NCI-H1092 (cell line): ENCODE measurements at regions not wholly inside any gene's neighbourhood (a gene's known extent, or its start where the extent isn't known, plus 50 kb on each side); places are given as distances from the start of the nearest gene placed in this dataset.
A peak's percentile ranks its signal among the peaks of the same experiment; 100 is the strongest.

Experiments used
- DNase-seq: peaks from one replicate; lab custom pipeline; 2025; lab: John Stamatoyannopoulos, UW

DNA sequence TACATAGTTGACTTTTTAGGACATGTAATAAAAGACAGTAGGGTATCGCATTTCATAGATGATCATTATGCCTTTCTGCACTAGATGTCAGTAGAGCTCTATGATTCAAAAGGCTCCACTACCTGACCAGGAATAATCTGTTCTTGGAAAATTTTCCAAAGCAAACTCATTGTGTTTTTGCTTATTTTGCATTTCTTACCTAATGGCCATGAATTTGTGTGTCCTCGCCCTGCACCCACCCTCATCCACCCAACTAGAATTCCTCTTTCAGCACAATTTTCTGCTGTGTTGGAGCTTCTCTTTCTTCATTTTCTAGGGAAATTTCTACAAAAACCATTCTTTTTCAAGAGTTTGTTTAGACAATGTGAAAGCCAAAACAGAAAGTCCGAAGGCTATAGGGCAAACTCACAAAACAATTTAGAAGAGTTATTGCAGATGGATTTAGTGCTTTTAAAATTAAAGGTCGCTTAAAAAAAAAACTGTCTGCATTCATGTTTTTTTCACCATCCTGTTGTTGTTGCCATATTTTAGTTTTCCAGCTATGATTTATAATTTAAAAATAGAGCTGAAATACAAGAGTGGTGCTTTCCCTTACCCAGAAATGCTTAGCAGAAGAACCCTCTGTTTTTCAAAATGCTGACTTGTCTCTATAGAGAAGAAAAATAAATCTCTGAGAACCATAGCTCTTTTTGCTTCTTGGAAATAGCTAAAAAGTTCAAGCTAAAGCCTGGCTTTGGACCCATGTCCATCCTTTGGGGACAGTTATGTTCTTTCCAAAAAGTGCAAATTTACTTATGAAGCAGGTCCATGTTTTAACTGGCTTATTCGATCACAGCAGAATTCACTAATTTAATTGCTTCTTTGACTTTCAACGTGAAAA is 183.7 kb downstream of the SPATA18 start:
- DNase-seq, result peak; percentile 55

DNA sequence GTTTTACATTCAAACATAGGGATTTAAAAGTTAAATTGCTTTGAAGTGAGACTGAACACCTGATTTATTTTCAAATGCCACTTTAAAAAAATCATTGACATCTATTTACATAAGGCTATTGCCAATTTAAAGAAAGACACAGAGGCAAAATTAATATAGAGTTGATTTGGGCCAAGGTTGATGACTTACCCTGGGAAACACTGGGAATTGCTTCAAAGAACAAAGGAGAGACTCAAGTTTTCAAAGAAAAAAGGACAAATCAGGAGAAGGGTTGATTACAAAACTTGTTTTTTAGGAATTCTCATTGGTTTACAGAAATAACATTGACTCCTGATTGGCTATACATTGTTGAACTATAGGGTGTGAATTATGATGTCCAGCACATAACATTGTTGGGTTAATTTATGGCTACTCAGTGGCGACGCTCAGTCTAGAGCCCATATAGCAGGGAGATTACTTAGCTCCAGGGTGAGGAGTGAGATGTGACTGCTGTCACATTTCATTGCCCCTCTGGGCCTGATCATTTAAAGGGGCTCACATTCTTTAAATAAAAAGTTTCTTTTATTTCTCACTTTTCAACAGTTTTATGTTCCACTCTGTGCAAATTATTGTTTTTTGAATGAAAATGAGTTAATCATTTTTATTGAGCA is 184.6 kb downstream of the SPATA18 start:
- DNase-seq, result no peak

GRCh38 chr4:52241916-52242315 is 190.8 kb downstream of the SPATA18 start:
- DNase-seq, result no peak

DNA sequence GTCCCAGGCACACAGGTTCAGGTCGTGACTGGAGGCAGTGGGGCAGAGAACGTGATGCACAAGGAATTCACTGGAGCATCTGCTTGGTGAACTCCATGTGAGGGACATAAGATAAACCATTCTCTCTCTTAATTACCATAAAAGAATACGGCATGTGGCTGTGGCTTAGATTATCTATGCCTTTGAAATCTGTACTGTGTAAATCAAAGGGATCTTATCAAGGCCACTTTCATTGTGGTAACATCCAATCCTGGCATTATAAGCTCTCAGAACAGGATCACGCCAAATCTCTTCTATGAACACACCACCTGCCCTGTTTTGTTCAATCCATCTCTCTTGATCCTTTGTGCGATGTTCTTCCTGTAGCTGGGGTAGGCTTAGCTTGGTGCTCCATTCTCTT is 192.3 kb downstream of the SPATA18 start:
- peak; percentile 31 for DNase-seq

GRCh38 chr4:52244103-52244775 is 193.1 kb downstream of the SPATA18 start:
- DNase-seq, result peak; percentile 44

GRCh38 chr4:52244848-52245247 is 193.7 kb downstream of the SPATA18 start:
- DNase-seq, result peak; percentile 85

- no peak for DNase-seq
Observed at GRCh38 chr4:52246827-52247226, 195.7 kb downstream of the SPATA18 start.

DNA sequence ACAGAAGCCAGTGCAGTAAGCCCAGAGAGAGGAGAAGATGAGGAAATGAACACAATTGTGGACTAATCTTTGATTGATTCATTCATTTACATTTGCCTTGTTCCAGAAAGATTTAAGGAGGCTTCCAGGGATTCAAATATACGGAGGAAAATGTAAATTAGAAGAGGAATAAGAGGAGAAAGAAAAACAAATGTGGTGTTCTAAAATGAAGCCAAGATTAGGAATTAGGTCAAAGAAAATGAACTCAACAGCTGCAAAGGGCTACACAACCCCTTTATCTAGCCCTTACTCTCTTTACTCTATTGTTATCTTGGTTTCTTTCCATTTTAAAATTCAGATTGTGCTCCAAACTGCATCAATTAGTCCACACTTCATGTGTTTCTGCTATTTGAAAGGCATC is 196.8 kb downstream of the SPATA18 start:
- DNase-seq, result no peak

- no peak for DNase-seq
Observed at GRCh38 chr4:52248820-52249219, 197.7 kb downstream of the SPATA18 start.

DNA sequence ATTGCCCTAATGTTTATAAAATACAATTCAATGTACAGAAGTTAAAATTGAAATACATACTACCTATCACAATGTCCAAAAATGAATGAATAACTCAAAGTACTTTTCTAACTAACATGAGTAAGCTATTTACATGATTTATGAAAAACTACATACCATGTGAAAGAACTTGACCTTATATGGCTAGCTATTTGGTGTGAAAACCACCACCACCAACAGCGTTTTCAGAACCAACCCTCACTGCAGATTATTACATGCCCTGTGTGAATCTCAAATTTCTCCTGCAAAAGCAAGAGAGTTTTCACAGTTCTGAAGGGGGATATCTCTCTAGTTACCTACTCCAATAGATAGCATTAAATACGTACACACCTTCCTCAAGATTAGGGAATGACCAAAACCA is 198.5 kb downstream of the SPATA18 start:
- no peak for DNase-seq

GRCh38 chr4:52250154-52250553 is 199.1 kb downstream of the SPATA18 start:
- peak; percentile 95 for DNase-seq

DNA sequence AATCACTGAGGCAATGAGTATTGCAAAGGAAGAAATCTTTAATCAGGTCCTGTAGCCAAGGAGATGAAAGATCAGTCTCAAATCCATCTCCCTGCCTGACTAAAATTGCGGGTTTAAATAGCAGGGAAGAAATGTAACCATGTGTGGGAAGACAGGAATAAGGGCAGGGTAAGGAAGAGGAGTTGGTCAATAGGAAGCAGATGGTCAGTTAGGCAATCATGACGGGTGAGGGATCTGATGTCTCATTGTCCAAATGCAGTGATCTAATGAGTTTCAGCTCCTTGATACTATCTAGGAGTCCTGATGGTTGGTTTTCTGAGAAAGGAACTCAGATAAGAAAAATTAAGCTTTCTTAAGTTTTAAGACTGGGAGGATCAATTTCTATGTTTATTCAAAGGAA is 200.8 kb downstream of the SPATA18 start:
- no peak for DNase-seq

DNA sequence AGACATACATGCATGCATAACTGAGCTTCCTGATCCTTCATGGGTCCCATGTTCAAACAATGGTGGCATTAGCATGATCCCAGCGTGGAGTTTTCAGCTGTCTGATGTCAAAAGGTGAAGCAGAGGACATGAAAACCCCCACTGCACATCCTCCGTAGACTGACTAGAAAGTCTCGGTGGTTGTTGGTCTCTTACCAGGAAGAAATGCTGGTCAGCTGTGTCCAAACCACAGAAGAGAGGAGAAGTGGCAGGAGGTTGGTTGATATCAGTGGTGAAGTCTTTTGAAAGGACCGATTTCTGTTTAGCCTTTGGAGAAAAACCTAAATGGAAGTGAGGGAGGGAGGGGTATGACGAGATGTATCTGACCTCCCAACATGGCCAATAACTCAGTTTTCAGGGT is 201.9 kb downstream of the SPATA18 start:
- DNase-seq, result no peak

- no peak for DNase-seq
Observed at GRCh38 chr4:52256522-52256921, 205.4 kb downstream of the SPATA18 start.

- no peak for DNase-seq
Observed at GRCh38 chr4:52259978-52260377, 208.9 kb downstream of the SPATA18 start.

DNA sequence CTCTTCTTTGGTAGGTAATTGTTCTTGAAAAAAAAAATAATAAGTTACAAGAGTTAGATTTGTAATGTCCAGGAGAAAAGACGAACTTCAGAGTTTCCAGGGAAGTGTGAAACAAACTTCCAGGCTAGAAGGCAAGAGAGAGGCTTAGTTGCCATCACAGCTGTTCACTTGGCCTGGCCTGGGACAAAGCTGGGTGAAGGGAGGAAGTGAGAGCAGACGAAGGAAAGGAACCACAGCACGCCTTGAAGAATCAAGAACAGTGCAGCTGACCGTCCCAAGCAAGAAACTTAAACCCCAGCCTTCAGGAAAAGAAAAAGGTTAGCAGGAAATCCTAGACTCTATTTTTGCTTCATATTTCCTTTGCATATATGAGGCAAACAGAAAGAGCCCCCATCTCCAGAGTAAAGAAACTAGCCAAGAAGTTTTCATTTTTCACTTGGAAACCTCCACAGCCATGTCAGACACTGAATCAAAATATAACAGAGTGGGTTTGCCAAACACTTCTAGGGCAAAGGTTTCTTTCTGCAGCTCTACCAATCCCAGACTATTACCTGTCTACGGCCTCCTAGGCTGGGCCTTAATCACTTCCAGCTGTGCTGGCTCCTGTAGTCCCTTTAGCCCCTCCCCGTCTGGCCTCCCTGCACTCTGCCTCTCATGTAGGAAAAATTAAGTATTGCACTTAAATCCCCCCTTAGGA is 209.6 kb downstream of the SPATA18 start:
- no peak for DNase-seq

- DNase-seq, result no peak
Observed at GRCh38 chr4:52263607-52264006, 212.5 kb downstream of the SPATA18 start.

DNA sequence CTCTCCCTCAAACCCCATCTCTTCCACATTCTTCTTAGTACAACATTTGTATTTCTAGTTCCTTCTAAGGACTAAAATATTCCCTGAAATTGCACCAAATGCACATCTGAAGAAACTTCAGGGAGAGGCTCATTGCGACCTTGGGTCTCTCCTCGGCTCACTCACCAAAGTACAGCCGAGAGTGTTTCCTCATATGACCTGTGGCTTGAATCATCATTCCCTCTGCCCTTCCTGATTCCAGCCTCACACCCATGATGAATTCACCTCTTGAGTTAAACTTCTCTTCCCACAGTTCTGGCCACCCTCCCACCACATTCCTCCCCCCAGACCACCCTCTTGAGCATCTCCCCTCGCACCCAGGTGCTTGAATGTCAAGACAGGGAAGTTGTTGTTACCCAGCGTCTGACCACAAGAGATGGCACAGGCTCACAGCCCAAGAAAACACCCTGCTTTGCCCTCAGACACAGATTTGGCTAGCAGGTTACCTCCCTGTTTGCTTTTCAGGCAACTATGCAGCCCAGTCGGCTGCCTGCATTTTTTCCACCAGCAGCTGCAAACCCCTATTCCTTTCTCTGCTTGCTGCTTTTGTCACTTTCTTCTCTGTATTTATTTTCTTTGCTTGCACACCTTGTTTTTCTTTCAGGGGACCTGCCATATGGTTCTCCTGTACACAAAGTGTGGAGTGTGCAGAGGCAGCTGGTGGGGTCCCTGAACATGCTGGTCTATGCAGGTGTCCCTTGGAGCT is 214.8 kb downstream of the SPATA18 start:
- peak; percentile 31 for DNase-seq

GRCh38 chr4:52266537-52267137 is 215.5 kb downstream of the SPATA18 start:
- DNase-seq, result no peak

DNA sequence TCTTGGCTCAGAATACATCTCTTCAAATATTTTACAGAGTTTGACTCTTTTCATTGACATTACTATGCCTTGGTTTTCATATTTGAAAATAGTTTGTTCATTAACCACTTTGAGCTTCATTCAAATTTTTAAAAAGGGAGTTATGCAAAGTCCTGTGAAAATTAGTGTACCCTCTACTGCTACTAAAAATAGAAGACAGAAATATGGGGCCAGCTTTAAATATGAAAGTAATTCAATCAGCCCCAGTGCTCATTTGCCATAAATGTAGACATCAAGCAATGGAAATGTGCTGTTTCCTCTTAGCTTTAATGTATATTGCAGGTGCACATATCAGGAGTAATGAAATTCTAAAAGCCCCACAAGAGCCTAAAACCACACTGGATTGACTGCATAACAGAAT is 218.7 kb downstream of the SPATA18 start:
- no peak for DNase-seq

DNA sequence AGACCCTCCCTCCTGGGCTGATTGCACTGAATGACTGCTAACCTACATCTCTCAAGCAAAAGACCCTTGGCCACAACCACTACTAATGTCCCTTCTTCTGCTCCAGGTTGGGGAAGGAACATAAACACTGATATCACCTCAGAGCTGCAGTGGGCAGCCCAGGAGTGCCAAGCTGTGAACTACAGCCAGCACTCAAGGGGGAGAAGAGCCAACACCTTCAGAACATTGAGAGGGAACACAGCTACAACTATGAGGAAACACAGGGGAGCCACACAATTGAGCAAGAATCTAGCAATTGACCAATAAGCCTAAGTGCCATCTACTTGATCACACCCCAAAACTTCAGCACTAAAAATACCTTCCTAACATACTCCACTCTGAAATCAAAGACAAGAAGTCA is 222.8 kb downstream of the SPATA18 start:
- no peak for DNase-seq
